Lower lobe of right lung (tissue), 2 donors: ENCODE measurements at regions not wholly inside any gene's neighbourhood (a gene's known extent, or its start where the extent isn't known, plus 50 kb on each side); places are given as distances from the start of the nearest gene placed in this dataset.

ENCODE experiments used
- ATAC-seq, 2 donors: fragments of 200-7000 bp; cut with Tn5 transposase; one replicate each; pipeline ENCODE4 v1.9.1; 2020 to 2022; ENCODE audit warnings: mild to moderate bottlenecking in 2 of 2, moderate library complexity in 2 of 2
- DNase-seq: peaks from one replicate; pipeline ENCODE4 v3.0.0-alpha.2; 2020
- H3K27ac ChIP-seq: fragments of 200-600 bp; one replicate; pipeline ENCODE4 v1.8.0; 2022
- H3K27me3 ChIP-seq: fragments of 200-600 bp; one replicate; pipeline ENCODE4 v1.8.0; 2022; ENCODE audit warnings: low read depth
- H3K36me3 ChIP-seq: fragments of 200-600 bp; one replicate; pipeline ENCODE4 v1.8.0; 2022; ENCODE audit warnings: mild to moderate bottlenecking
- H3K4me1 ChIP-seq: fragments of 200-600 bp; one replicate; pipeline ENCODE4 v1.8.0; 2022
- H3K4me3 ChIP-seq: fragments of 200-600 bp; one replicate; pipeline ENCODE4 v1.8.0; 2022; ENCODE audit warnings: mild to moderate bottlenecking
- H3K9me3 ChIP-seq: fragments of 200-600 bp; one replicate; pipeline ENCODE4 v1.8.0; 2022
- CTCF ChIP-seq: fragments of 200-600 bp; IDR thresholded peaks from one replicate; pipeline ENCODE4 v1.8.0; 2022; ENCODE audit warnings: antibody characterized with exemption, mild to moderate bottlenecking
- intact Hi-C: fragments of 100-400 bp; cut with DNase I; formaldehyde crosslinking; loops from one replicate; pipeline ENCODE4 v1.11.0; 2022
- donor health status: DM: no; HTN: yes; CAD: no; lungs with severe emphysema.

GRCh38 chrX:150216716-150217115 lies 146.4 kb upstream of the MAMLD1 start:
- H3K27ac ChIP-seq = no peak overlapping the region
- H3K4me3 ChIP-seq = no peak overlapping the region
- intact Hi-C loops = no loop called here
- H3K27me3 ChIP-seq = no peaks in the 10 kb centered on the region
- H3K4me1 ChIP-seq = peaks cover 10% of the 10 kb centered on the region
- ATAC-seq = no peak
- DNase-seq = no peak
- TF ChIP-seq CTCF = no peak
- H3K9me3 ChIP-seq = no peaks in the 10 kb centered on the region
- H3K36me3 ChIP-seq = no peaks in the 10 kb centered on the region

DNA sequence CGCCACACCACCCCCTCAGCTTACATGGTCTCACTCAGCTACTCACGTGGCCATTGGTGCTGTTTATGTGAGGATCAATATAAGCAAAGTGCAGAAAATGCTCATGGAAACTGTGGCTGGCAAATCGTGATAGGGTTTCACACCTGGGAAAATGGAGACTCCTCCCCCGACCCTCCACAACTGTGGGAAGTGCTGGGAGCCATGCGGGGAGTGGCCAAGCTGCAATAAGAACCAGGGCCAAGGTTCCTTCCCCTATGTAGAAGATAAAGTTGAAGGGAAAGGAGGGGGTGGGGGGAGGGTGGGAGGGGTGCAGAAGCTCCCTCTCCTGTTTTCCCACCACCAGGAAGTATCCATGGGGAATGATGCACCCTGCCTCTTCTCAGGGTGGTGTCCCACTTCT lies 145.5 kb upstream of the MAMLD1 start:
- Histone ChIP-seq H3K36me3 (no peaks in the 10 kb centered on the region), H3K9me3 (no peaks in the 10 kb centered on the region), H3K4me1 (peaks cover 10% of the 10 kb centered on the region), H3K27ac (no peak overlapping the region), H3K4me3 (no peak overlapping the region), H3K27me3 (no peaks in the 10 kb centered on the region)
- TF ChIP-seq CTCF = no peak
- intact Hi-C loops = no loop called here
- ATAC-seq (no peak), DNase-seq (no peak)

- ATAC-seq = no peak
- no peak overlapping the region for H3K27ac ChIP-seq
- no peaks in the 10 kb centered on the region for H3K9me3 ChIP-seq
- intact Hi-C loops = no loop called here
- H3K27me3 ChIP-seq = no peaks in the 10 kb centered on the region
- TF ChIP-seq CTCF = no peak
- H3K4me1 ChIP-seq = no peaks in the 10 kb centered on the region
- no peak overlapping the region for H3K4me3 ChIP-seq
- H3K36me3 ChIP-seq = no peaks in the 10 kb centered on the region
- DNase-seq = no peak
Observed at GRCh38 chrX:150219374-150220185, 143.5 kb upstream of the MAMLD1 start.

GRCh38 chrX:150223176-150224015 lies 139.7 kb upstream of the MAMLD1 start:
- no peak for ATAC-seq

GRCh38 chrX:150224676-150225075 lies 138.4 kb upstream of the MAMLD1 start:
- ATAC-seq (no peak), DNase-seq (no peak)
- TF ChIP-seq CTCF = no peak
- no peaks in the 10 kb centered on the region for H3K9me3 ChIP-seq
- H3K27ac ChIP-seq = no peak overlapping the region
- intact Hi-C loops = no loop called here
- H3K4me1 ChIP-seq = no peaks in the 10 kb centered on the region
- H3K4me3 ChIP-seq = no peak overlapping the region
- H3K27me3 ChIP-seq = no peaks in the 10 kb centered on the region
- no peaks in the 10 kb centered on the region for H3K36me3 ChIP-seq

More at GRCh38 chrX:150223176-150224015, 139.7 kb upstream of the MAMLD1 start:
- Histone ChIP-seq H3K27me3 (no peaks in the 10 kb centered on the region), H3K9me3 (no peaks in the 10 kb centered on the region), H3K36me3 (no peaks in the 10 kb centered on the region), H3K4me1 (no peaks in the 10 kb centered on the region), H3K27ac (no peak overlapping the region), H3K4me3 (no peak overlapping the region)
- no peak for TF ChIP-seq CTCF
- DNase-seq = no peak
- intact Hi-C loops = no loop called here
